ENCODE measurements at regions not wholly inside any gene's neighbourhood (a gene's known extent, or its start where the extent isn't known, plus 50 kb on each side); places are given as distances from the start of the nearest gene placed in this dataset.

DNA sequence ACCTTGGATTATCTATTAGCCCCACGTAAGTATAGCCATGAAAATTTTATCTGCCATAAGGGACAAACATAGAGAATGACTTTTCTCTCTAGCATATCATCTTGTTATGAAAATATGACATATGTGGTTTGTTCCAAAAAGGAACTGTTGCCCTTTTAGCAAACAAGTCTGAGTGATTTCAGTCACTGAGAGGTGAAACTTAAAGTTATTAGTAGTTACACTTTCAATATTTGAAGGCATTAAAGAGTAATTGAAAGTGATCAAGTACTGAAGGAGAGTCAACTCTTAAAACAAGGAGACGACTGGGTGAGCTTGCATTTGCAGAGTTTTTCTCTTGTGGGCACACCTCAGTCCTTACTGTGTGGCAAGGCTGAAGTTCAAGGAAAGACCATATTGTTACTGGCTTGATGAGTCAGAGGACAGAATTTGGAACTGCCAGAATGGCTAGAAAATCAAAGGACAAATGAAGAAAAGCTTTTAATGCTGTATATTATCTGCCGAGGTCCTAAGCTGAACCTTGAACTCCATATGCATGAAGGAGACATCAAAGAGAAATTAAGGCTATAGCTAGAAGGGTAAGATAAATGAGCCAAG lies 205.1 kb upstream of the EMCN start:
- no peak for DNase-seq (ENCODE audit: low spot score)

DNA sequence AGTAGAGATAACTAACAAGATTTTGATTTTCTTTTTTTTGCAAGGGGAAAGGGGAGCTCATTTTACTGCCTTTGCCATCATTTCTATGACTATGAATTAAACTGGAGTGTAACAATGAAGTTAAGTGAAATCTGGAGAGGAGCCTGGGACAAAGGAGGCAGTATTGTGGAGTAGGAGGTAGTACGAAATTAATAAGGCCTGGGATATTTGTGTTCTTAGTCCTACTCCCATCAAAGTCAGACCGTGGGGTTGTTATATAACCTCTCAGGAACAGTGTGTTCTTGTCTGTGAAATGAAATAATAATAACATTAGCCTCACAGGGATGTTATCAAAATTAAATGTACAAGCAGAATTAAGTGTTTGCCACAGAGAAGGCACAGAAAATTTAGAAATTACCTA lies 204.3 kb upstream of the EMCN start:
- DNase-seq (ENCODE audit: low spot score): no peak

DNA sequence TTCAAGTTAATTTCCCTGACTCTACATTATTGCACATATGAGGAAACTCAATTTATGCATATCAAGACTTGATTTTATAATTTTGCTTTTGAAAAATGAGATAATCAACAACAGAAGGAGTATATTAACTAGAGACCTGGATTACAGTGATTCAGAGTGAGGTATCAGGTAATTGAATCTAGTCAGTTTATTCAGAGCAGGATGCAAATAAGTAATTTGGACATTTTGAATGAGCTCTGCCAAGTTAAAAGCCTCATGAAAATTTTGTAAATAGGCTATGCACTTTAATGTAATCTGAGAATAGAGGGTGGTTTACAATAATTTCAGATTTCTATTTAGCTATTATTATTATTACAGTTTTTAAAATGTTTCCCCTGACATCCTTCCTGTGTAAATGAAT lies 203.7 kb upstream of the EMCN start:
- DNase-seq (ENCODE audit: low spot score): no peak

DNA sequence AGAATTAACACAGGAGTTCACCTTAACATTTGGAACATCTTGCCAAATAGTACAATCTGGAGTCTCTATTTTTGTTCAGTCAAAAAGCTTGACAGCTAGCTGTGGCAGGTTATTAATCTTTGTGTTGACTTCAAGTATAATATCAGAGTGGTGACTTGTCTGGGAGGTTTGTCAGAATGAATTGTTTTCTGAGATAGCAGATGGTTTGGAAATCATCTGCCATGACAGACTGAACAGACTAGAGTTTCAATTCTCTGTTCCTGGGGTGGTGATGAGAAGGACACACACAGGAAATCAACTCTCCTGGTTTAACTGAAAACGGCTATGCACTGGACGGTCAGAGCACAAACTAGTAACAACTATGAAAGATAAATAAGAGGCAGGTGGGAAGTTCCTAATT lies 203.3 kb upstream of the EMCN start:
- no peak for DNase-seq (ENCODE audit: low spot score)

DNA sequence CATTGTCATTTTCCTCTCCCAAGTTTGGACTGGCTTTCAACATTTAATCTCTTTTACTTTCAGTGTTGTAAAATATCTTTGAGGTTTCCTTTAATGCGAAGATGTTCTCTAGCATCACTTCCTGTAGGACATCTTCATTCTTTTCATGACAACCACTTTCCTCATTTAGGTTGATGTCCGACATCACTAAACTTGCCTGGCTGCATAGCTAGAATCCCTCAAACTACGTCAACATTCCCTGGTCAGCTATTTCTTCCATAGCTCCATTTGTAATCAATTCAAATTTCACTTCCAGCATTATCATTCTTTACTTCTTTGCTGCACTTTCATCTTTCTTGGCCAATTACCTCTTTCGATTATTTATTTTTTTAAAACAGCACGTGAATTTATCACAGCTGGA lies 198.6 kb upstream of the EMCN start:
- no peak for DNase-seq (ENCODE audit: low spot score)

DNA sequence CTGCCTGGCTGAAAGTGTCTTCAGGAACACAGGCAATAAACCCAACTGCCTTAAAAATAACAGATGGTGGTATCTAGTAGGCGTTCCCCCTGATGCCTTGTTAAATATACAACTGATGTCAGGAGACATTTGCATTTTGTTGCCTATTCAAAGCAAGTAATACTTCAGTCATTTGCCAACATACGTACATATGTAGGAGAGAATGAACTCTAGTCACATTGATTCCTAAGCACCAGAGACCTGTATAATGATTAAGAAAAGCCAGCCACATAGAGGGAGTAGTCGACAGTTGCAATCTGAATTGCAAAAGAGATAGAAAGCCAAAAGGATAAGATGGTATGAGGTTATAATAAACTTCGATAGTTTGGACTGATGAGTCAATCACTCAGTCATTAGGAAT lies 191.0 kb upstream of the EMCN start:
- no peak for DNase-seq (ENCODE audit: low spot score)

DNA sequence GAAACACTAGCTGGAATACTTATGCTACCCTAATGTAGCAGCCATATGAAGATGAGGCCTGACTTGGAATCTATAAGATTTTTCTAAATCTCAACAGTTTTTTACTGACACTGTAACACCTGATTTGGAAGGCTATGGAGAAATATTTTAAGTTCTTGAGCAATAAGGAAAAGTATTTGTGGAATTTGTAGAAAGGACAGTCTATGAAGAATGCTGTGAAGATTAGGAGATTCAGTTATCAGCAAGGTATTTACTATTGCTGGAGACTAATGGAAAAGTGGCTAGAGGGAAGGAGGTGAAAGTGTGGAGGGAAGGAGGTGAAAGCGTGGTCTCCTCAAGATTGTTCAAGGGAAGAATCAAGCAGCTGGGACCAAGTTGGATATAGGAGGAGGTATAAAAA lies 190.0 kb upstream of the EMCN start:
- DNase-seq (ENCODE audit: low spot score): no peak

DNA sequence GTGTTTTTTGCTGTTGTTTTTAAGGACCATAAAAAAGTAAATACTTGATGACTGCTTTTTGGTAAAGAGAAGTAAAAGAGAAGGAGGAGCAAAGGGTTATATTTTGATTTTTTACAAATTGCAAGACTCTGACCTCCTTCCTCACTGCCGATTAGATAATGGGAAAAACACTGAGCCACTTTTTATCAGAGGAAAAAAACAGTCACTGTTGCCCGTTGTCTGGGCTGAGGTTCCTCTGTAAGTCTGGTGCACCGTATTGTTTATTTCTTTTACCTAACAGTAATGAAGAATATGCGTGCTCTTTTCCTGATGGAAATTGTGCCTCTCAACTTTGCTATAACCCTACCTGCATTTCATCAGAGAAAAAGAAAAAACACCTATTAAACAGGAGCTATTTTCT lies 178.7 kb upstream of the EMCN start:
- no peak for DNase-seq (ENCODE audit: low spot score)

DNA sequence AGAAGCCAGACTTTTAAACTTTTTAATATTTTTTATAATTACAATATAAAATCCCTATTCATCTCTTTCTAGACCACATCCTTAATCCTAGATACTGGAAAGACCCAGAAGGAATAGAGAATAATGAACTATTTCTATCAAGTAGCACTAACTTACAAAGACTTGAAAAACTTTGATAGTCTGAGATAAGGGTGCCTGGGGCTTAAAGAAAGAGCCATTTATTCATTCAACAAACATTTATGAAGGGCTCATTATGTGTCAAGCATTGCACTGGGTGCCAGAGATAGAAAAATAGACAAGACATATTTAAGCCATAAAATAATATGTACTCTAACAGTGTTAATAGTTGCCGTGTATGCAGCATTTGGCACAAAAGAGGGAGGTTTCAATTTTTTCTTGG lies 178.0 kb upstream of the EMCN start:
- DNase-seq (ENCODE audit: low spot score): no peak

DNA sequence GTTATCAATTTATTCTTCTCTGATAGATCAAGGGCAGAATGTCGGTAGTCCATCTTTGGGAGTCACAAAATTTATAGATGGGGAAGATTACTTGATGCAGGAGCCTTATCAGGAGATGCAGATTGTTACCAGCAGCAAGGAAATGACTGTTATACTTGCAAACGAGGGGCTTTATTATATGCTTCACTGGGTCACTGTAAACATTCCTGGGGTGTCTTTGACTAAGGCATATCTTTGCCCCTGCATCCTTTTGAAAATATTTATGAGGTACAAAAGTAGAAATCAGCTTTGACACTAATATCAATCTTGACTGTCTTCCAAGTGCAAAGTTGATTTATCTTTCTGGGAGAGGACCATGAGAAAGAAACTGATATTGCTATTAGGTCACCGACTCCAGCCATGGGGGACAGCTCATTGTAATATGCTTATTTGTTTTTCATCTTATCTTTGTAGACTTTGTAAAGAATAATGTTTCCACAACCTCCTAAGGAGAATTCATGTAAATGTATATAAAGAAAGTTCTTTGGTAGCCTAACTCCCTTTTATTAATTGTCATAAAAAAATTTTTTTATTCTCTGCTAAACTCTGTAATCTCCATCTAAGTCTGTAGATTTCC lies 177.3 kb upstream of the EMCN start:
- DNase-seq (ENCODE audit: low spot score): no peak

DNA sequence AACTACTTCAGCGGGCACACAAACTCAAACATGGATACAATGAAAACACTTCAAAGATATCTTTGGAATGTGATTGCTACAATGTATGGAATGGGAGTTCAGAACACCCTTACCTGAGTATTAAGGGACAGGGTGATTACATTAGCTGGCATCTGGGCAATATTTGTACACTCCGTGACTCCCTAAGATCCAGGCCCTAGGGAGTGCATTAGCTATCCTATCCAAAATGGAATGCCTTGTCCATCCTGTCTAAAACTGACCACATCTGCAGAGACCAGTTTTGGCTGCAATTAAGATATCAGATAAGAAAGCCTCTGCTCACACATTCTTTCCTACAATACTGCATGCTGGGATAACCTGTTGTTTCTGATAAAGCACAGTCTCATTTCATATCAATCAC lies 176.6 kb upstream of the EMCN start:
- DNase-seq (ENCODE audit: low spot score): no peak

DNA sequence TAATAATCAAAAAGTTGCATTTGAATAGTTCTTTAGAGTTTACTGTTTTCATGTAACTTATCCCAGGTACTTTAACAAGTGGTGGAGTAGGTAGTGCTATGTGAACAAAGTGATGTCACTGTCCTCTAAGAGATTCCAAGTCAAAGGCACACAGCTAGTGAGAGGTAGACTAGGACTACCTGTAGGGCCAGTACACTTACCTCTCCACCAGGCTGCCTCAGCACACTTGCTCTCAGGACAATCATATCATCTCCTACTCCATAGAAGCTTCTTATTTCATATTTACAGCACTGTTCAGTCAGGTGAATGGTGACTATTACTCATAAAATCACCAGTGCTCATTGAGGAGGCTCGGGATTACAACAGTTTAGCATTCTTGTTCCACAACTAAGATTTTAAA lies 173.0 kb upstream of the EMCN start:
- DNase-seq (ENCODE audit: low spot score): no peak

DNA sequence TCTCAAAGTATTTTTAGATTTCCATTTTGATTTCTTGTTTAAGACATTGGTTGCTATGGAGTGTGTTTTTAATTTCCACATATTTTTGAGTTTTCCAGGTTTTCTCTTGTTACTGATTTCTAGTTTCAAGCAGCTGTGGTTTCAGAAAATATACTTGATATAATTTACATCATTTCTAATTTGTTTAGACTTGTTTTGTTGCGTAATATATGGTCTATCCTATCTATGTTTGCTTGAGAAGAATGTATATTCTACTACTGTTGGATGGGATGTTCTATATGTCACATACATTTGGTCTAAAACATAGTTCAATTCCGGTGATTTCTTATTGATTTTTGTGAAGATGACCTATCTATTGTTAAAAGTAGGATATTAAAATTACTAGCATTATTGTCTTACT lies 170.5 kb upstream of the EMCN start:
- DNase-seq (ENCODE audit: low spot score): no peak

DNA sequence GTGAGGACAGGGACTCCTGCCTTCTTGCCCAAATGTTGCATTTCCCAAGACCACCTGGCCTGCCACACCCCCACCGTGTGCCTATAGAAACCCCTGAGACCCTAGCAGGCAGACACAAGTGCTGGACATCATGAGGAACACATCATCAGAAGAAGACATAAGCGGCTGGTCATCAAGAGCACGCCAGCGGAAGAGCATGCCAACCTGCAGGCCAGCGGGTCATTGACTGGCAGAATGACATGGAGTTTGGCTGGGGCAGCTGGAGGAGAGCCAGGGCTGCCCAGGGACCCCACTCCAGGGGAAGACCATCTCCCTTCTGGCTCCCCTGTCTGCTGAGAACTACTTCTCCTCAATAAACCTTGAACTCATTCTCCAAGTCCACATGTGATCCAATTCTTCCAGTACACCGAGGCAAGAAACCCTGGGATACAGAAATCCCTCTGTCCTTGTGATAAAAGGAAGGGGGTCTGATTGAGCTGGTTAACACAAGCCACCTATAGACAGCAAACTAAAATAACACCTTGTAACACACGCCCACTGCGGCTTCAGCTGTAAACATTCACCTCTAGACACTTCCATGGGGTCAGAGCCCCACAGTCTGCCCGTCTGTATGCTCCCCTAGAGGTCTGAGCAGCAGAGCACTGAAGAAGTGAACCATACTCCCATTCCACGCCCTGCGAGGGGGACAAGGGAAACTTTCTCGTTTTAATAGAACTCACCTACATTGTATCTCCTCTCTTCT lies 164.8 kb upstream of the EMCN start:
- no peak for DNase-seq (ENCODE audit: low spot score)

DNA sequence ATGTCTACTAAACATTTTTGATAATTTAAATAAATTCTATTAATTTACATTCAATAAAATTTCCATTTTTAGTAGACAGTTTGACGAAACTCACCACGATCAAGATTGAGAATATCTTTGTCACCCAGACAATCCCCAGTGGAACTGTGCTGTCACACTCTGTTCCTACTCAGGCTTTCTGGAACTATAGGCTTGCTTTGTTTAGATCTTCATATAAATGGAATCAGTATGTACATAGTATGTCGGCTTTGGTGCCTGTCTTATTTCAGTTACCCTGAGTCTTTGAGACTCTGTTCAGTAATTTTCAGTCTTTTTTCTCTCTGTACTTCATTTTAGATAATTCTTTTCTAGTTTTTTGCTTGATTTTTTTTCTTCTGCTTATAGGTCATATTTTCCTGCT lies 163.5 kb upstream of the EMCN start:
- DNase-seq (ENCODE audit: low spot score): no peak

DNA sequence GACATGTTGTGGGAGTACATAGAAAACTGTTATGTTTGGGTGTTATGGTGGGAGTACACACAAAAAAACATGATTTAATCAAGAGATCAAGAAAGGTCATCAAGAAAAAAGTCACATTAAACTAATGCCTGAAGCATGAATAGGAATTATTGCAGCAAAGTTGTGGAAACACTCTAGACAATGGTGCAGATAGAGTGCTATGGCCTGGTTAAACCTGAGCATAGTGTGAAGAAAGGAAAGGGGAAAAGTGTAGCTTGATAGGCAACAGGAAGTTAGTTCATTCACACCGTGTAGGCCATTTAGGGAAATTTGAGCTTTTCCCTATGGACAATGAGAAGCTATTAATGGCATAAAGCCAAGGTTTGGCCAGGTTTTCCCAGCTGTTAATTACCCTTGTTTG lies 162.1 kb upstream of the EMCN start:
- DNase-seq (ENCODE audit: low spot score): no peak

DNA sequence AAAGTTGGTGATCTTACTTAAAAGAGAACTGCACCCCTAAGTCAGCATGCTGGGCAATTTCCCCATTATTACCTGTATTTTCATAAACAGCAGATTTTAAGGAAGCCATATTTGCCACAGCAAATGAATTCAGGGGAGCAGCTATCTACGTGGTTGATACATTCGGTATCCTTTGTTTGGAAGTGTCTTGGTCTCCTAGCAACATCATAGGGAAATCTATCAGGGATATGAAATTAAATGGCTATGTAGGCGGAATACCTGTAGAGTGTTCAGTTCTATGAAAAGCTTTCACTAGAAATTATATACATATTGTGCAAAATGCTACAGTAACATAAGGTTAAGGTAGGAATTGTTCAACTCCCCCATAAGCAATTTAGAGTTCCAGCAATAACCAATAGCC lies 157.2 kb upstream of the EMCN start:
- DNase-seq (ENCODE audit: low spot score): no peak

DNA sequence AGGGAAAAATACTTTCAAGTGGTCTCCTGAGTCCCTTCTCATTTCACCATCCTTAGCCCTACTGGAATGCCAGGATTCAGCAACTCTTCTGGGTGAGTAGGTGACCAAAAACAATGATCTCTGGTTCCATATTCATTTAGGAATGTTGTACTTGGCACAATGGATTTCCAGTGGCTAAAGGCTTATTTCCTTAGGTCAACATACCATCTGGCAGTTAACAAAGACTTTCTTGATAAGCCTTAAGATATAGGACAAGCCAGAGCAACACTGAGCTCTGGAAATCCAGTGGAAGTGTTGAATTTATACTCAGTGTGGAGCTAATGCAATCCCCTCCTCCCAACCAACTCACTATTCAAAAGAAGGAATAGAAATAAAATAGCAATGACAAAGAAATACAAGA lies 139.4 kb upstream of the EMCN start:
- DNase-seq (ENCODE audit: low spot score): no peak

DNA sequence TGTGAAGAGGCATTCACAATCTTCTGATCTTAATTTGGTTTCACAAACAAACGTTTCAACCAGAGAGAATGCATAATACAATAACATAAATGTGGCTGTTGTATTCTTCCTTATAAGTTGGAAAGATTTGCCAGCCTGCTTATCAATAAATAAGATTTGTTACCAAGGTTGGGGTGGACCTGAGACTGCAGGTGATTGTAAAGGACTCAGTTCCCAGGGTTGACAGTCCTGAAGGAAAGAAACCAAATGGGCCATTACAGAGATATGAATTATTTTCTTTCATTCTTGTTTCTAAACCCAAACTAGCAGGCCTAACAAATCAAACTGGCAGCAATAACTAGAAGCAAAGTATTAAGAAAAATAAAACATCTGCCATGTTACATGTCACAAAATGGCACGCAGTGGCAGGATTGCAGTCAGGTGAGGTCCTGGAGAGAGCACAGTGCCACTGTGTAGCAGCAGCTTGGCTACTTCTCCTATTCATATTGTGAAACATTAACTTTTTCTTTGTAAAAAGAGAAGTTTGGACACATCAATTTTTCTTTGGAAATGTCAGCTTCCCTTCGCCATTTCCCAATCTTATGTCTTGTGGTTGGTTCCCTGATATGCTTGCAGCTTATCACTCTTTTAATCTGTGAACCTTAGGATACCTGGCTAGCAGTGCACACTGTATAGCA lies 133.8 kb upstream of the EMCN start:
- no peak for DNase-seq (ENCODE audit: low spot score)

DNA sequence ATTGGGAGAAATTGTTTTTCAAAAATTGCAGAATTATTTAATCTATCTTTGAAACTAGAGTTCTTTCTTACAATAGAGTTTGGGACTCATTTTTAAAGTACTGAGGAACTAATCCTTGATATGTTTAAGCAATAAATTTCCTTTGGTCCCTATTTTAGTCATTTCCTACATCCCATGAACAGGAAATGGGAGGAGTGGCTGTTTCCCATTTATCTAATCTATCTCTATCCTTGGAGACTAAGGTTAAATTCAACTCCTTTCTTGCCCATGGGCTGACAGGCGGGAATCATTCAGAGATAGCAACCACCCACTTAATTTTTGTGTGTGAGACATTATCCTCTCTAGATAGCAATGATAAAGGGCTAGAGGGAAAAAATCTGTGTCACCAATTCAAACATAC lies 131.6 kb upstream of the EMCN start:
- no peak for DNase-seq (ENCODE audit: low spot score)

DNA sequence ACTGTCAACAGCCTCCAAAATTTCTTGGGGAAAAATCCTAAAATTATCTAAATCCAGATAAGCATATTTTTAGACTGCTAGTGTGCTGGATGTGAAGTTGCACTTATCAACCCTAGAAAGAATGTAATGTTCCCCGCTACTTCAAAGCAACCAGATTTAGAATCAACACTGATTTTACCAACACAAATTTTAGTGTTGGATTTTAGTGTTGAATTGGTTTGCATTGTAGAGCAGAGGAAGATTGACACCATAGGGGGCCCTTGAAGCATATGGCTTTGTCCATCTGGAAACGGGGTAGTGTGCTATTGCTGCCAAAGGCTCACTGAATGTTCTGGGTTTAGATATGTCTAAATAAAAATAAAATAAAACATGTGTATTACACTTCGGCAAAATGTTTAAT lies 126.3 kb upstream of the EMCN start:
- DNase-seq (ENCODE audit: low spot score): no peak

DNA sequence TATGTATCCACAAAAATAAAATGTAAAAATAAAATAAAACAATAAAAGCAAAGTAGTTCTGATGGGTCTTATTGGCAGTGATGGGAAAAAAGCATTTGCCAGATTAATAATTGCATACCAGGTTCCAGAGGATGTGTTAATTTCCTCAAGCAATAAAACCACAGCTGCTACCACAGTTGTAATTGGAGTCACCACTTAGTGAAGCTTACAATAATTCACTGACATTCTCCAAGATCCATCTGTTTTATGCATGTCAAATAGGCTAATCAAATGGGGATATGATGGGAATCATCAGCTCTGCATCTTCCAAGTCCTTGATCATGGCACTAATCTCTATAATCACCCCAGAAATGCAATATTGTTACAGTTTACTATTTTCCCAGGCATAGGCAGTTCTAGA lies 123.5 kb upstream of the EMCN start:
- no peak for DNase-seq (ENCODE audit: low spot score)

DNA sequence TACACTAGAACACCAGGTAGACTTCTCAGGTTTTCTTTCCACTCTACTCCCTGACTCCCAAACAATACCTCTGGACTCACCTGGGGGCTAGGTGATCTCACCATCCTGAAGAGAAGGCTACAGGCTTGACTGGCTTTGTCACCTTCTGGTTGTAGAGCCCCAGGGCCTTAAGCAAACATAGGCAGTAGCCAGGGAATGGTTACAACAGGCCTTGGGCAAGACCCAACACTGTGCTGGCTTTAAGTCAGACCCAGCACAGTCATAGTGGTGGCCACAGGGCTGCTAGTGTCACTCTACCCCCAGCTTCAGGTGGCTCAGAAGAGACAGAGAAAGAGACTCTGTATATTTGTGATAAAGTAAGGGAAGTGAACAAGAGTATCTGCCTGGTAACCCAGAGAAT lies 118.1 kb upstream of the EMCN start:
- no peak for DNase-seq (ENCODE audit: low spot score)
